Liver (tissue), 8 donors: ENCODE measurements at regions not wholly inside any gene's neighbourhood (a gene's known extent, or its start where the extent isn't known, plus 50 kb on each side); places are given as distances from the start of the nearest gene placed in this dataset.
"Not testable (repeated sequence)": the region's sequence is repeated elsewhere in the genome, so short reads cannot be mapped to it uniquely, and the experiment has no call there.

ENCODE experiments used
- DNase-seq: peaks from one replicate; pipeline ENCODE4 v3.0.0-alpha.2; 2017; ENCODE audit warnings: low spot score
- H3K27ac ChIP-seq, 2 donors: one replicate each; pipeline ENCODE4 v1.7.0; 2013; ENCODE audit warnings: inconsistent platforms in 2 of 2, low read length in 2 of 2, control low read depth in 1 of 2, low read depth in 1 of 2, mild to moderate bottlenecking in 1 of 2
- H3K27me3 ChIP-seq, 4 donors: one replicate each; pipeline versions ENCODE4 v1.6.1 to v1.7.0; 2013; ENCODE audit warnings: low read length in 3 of 4, inconsistent platforms in 1 of 4, mild to moderate bottlenecking in 1 of 4, moderate library complexity in 1 of 4; ENCODE audit not compliant: control insufficient read depth in 4 of 4, insufficient read depth in 4 of 4
- H3K36me3 ChIP-seq, 4 donors: one replicate each; pipeline versions ENCODE4 v1.6.1 to v1.7.0; 2013; ENCODE audit warnings: low read length in 3 of 4, mild to moderate bottlenecking in 3 of 4, low read depth in 1 of 4, moderate library complexity in 1 of 4; ENCODE audit not compliant: control insufficient read depth in 4 of 4, insufficient read depth in 3 of 4
- H3K4me1 ChIP-seq, 4 donors: one replicate each; pipeline versions ENCODE4 v1.6.1 to v1.7.0; 2013; ENCODE audit warnings: low read length in 3 of 4, mild to moderate bottlenecking in 3 of 4, moderate library complexity in 1 of 4; ENCODE audit not compliant: control insufficient read depth in 4 of 4, insufficient read depth in 4 of 4
- H3K4me3 ChIP-seq, 3 donors: one replicate each; pipeline versions ENCODE4 v1.6.1 to v1.7.0; 2013; ENCODE audit warnings: low read length in 3 of 3, control low read depth in 1 of 3, low read depth in 1 of 3, mild to moderate bottlenecking in 1 of 3
- H3K9ac ChIP-seq, 2 donors: one replicate each; pipeline ENCODE4 v1.7.0; 2013; ENCODE audit warnings: low read length in 2 of 2, mild to moderate bottlenecking in 2 of 2, moderate library complexity in 2 of 2, control low read depth in 1 of 2, low read depth in 1 of 2
- H3K9me3 ChIP-seq, 4 donors: one replicate each; pipeline versions ENCODE4 v1.6.1 to v1.7.0; 2013; ENCODE audit warnings: low read length in 3 of 4; ENCODE audit not compliant: control insufficient read depth in 4 of 4
- EGR1 ChIP-seq, 2 donors: IDR thresholded peaks; 2 replicates each; pipeline ENCODE4 v1.6.1; 2016 to 2018; ENCODE audit warnings: antibody characterized with exemption in 2 of 2, low read depth in 2 of 2
- GABPA ChIP-seq, 2 donors: IDR thresholded peaks in 1 of 2; conservative IDR thresholded peaks in 1 of 2; 2 replicates each; pipeline ENCODE4 v1.6.1; 2016; ENCODE audit warnings: antibody characterized with exemption in 2 of 2, mild to moderate bottlenecking in 1 of 2, moderate library complexity in 1 of 2
- HNF4A ChIP-seq, 2 donors: conservative IDR thresholded peaks; 2 replicates each; pipeline ENCODE4 v1.6.1; 2016; ENCODE audit warnings: antibody characterized with exemption in 2 of 2, mild to moderate bottlenecking in 2 of 2
- HNF4G ChIP-seq: IDR thresholded peaks from 2 replicates; pipeline ENCODE4 v1.6.1; 2016; ENCODE audit warnings: antibody characterized with exemption
- JUND ChIP-seq, 2 donors: IDR thresholded peaks; 2 replicates each; pipeline ENCODE4 v1.6.1; 2016; ENCODE audit warnings: antibody characterized with exemption in 2 of 2
- NR2F2 ChIP-seq: IDR thresholded peaks from 2 replicates; pipeline ENCODE4 v1.6.1; 2016; ENCODE audit warnings: antibody characterized with exemption
- RAD21 ChIP-seq, 2 donors: IDR thresholded peaks; 2 replicates each; pipeline ENCODE4 v1.6.1; 2016; ENCODE audit warnings: antibody characterized with exemption in 2 of 2, mild to moderate bottlenecking in 2 of 2
- RXRA ChIP-seq, 2 donors: IDR thresholded peaks; 2 replicates each; pipeline ENCODE4 v1.6.1; 2017 to 2018; ENCODE audit warnings: antibody characterized with exemption in 2 of 2, mild to moderate bottlenecking in 1 of 2
- SP1 ChIP-seq: IDR thresholded peaks from 2 replicates; pipeline ENCODE4 v1.6.1; 2018; ENCODE audit warnings: antibody characterized with exemption, mild to moderate bottlenecking
- TAF1 ChIP-seq: conservative IDR thresholded peaks from 2 replicates; pipeline ENCODE4 v1.6.1; 2016; ENCODE audit warnings: antibody characterized with exemption, mild to moderate bottlenecking
- YY1 ChIP-seq: IDR thresholded peaks from 2 replicates; pipeline ENCODE4 v1.6.1; 2016; ENCODE audit warnings: antibody characterized with exemption, mild to moderate bottlenecking
- WGBS: extraction: QIAGEN DNeasy Blood & Tissue Kit; methylation state at CpG from one replicate; pipeline ENCODE4 v1.1.7; 2013; 5-methylcytosine and 5-hydroxymethylcytosine counted together
- TF ChIP-seq, protein P1 (sequence below): fragments of 150-350 bp; IDR thresholded peaks from 2 replicates; pipeline ENCODE4 v1.5.1; 2017; ENCODE audit warnings: improper control_type of control experiment, low read depth, low read length; ENCODE audit not compliant: missing input control
- TF ChIP-seq, protein P2 (sequence below): IDR thresholded peaks from 2 replicates; pipeline ENCODE4 v1.6.1; 2016; ENCODE audit warnings: antibody characterized with exemption
- TF ChIP-seq, protein P3 (sequence below): IDR thresholded peaks from 2 replicates; pipeline ENCODE4 v1.6.1; 2016; ENCODE audit warnings: antibody characterized with exemption
- donor health status: healthy.
- donor health status: healthy.
- donor health status: healthy.
- donor health status: healthy.
- donor health status: healthy.

DNA sequence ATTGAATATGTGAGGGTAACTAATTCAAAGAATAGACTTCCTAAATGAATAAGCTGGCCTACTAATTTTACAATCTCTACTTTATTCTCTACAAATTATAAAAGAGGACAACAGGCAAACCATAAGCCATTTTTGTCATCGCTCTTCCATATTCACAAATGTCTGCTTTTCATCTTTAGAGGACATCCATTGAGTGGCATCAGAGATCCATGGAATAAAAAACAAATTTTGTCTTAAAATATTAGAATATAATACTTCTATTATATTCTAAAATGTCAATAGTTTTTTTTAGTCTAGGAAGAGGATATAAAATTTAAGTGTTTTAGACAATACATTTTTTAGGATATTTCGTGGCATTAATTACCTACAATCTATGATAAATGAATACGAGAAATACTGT is 300.9 kb upstream of the TACR3 start:
- 92% methylated on average over 3 of the region's 3 CpGs for WGBS
- no peaks in the 10 kb centered on the region for H3K9me3 ChIP-seq
- no peak overlapping the region for H3K4me3 ChIP-seq
- TF ChIP-seq JUND (IDR thresholded peaks at IDR 0.05): no peak
- TF ChIP-seq SP1: no peak
- TF ChIP-seq YY1: no peak
- TF ChIP-seq TAF1: no peak
- no peak overlapping the region for H3K9ac ChIP-seq
- no peak for DNase-seq
- no peak overlapping the region for H3K27ac ChIP-seq
- no peaks in the 10 kb centered on the region for H3K4me1 ChIP-seq
- no peaks in the 10 kb centered on the region for H3K27me3 ChIP-seq
- H3K36me3 ChIP-seq: no peaks in the 10 kb centered on the region

DNA sequence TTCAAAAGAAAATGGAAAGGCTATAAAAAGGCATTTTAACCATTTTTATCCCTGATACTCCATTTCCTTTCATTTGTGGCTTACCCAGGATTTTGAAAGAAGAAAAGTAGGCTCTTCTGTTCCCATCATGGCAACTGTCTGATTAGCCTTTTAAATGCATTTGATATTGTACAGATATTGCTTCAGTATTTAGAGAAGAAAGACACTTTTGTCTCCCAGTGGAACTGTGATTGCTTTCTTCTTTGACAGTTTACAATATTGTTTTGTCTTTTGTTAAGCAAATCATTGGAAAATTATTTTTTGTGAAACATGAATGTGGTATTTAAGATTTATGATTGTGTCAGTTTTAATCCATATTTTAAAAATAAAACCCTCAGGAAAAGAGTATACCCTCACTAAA is 297.4 kb upstream of the TACR3 start:
- no peak for TF ChIP-seq RXRA (IDR thresholded peaks at IDR 0.05)
- TF ChIP-seq EGR1 (IDR thresholded peaks at IDR 0.05; ENCODE audit: low read depth in 2 of 2): no peak
- TF ChIP-seq, protein P1, sequence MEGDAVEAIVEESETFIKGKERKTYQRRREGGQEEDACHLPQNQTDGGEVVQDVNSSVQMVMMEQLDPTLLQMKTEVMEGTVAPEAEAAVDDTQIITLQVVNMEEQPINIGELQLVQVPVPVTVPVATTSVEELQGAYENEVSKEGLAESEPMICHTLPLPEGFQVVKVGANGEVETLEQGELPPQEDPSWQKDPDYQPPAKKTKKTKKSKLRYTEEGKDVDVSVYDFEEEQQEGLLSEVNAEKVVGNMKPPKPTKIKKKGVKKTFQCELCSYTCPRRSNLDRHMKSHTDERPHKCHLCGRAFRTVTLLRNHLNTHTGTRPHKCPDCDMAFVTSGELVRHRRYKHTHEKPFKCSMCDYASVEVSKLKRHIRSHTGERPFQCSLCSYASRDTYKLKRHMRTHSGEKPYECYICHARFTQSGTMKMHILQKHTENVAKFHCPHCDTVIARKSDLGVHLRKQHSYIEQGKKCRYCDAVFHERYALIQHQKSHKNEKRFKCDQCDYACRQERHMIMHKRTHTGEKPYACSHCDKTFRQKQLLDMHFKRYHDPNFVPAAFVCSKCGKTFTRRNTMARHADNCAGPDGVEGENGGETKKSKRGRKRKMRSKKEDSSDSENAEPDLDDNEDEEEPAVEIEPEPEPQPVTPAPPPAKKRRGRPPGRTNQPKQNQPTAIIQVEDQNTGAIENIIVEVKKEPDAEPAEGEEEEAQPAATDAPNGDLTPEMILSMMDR: no peak
- H3K4me1 ChIP-seq: no peaks in the 10 kb centered on the region
- no peak overlapping the region for H3K9ac ChIP-seq
- no peak for DNase-seq
- no peaks in the 10 kb centered on the region for H3K9me3 ChIP-seq
- no peak overlapping the region for H3K27ac ChIP-seq
- H3K4me3 ChIP-seq: no peak overlapping the region
- H3K36me3 ChIP-seq: no peaks in the 10 kb centered on the region
- no peaks in the 10 kb centered on the region for H3K27me3 ChIP-seq

DNA sequence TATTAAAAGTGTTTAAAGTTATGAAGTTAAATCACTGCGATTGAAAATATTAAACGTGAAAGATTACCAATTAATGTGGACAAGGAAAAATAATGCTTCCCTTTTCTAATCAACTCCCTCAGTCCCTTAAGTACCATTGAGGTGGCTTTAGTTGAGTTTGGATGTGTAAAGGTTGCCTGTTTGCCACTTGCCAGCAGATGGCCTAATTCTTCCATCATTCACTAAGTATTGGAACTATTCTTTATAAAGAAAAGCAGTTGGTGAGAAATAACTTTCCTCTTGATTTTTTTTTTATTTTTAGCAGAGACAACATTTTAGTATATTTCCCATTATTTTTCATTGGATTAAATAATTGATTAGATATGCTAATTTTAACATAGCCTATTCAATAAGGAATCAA is 295.9 kb upstream of the TACR3 start:
- Histone ChIP-seq H3K4me1 (no peaks in the 10 kb centered on the region), H3K27me3 (no peaks in the 10 kb centered on the region), H3K4me3 (no peak overlapping the region), H3K36me3 (no peaks in the 10 kb centered on the region), H3K27ac (no peak overlapping the region), H3K9ac (no peak overlapping the region), H3K9me3 (no peaks in the 10 kb centered on the region)
- no peak for DNase-seq
- 22% methylated on average over 2 of the region's 2 CpGs for WGBS
- TF ChIP-seq RAD21 (IDR thresholded peaks at IDR 0.05): peak; percentile 50 to 56
- TF ChIP-seq, protein P2, sequence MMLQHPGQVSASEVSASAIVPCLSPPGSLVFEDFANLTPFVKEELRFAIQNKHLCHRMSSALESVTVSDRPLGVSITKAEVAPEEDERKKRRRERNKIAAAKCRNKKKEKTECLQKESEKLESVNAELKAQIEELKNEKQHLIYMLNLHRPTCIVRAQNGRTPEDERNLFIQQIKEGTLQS: no peak
- no peak for TF ChIP-seq RXRA (IDR thresholded peaks at IDR 0.05)
- TF ChIP-seq NR2F2: no peak
- TF ChIP-seq HNF4A (conservative IDR thresholded peaks at IDR 0.05): no peak
- no peak for TF ChIP-seq YY1

DNA sequence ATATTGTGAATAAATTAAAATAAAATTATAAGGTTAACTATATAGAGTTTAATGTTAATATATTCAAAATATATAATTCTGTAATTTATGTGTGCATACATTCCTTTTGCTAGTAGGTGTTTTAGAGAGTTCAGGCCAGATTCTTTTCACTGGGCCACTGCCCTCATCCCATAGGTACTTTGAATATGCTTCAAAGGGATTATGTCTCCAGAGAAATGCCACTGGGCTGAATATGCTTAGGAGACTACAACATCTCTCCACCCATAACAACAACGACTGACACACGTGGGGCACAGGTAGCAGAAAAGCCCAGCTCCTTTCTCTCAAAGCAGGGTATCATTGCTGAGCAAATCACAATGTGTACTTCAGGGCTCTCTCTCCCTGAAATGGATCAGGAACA is 290.9 kb upstream of the TACR3 start:
- Histone ChIP-seq H3K27ac (no peak overlapping the region), H3K27me3 (no peaks in the 10 kb centered on the region), H3K4me1 (no peaks in the 10 kb centered on the region), H3K9ac (no peak overlapping the region), H3K9me3 (no peaks in the 10 kb centered on the region), H3K4me3 (no peak overlapping the region), H3K36me3 (no peaks in the 10 kb centered on the region)
- WGBS: 60% methylated on average over 2 of the region's 2 CpGs
- TF ChIP-seq SP1 (no peak), GABPA (IDR thresholded peaks at IDR 0.05 in 1 of 2, conservative IDR thresholded peaks at IDR 0.05 in 1 of 2) (no peak), JUND (IDR thresholded peaks at IDR 0.05) (no peak), HNF4G (no peak), RAD21 (IDR thresholded peaks at IDR 0.05) (no peak)
- TF ChIP-seq, protein P3, sequence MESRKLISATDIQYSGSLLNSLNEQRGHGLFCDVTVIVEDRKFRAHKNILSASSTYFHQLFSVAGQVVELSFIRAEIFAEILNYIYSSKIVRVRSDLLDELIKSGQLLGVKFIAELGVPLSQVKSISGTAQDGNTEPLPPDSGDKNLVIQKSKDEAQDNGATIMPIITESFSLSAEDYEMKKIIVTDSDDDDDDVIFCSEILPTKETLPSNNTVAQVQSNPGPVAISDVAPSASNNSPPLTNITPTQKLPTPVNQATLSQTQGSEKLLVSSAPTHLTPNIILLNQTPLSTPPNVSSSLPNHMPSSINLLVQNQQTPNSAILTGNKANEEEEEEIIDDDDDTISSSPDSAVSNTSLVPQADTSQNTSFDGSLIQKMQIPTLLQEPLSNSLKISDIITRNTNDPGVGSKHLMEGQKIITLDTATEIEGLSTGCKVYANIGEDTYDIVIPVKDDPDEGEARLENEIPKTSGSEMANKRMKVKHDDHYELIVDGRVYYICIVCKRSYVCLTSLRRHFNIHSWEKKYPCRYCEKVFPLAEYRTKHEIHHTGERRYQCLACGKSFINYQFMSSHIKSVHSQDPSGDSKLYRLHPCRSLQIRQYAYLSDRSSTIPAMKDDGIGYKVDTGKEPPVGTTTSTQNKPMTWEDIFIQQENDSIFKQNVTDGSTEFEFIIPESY: no peak
- no peak for DNase-seq

DNA sequence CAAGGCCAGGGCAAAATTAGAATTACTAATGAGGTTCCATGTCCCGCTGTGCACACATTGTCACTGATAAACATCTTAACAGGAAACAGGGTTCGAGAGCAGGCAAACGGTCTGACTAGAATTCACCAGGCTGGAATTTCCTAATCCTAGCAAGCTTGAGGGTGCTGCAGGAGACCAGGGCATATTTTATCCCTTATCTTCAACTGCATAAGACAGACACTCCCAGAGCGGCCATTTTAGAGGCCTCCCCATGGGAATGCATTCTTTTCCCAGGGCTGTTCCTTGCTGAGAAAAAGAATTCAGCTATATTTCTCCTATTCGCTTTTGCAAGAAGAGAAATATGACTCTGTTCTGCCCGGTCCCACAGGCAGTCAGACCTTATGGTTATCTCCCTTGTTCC is 282.5 kb upstream of the TACR3 start:
- WGBS: 78% methylated on average over 6 of the region's 6 CpGs
- not testable (repeated sequence) for H3K27me3 ChIP-seq, H3K9ac ChIP-seq, H3K27ac ChIP-seq, H3K36me3 ChIP-seq, H3K4me1 ChIP-seq, DNase-seq, H3K4me3 ChIP-seq, H3K9me3 ChIP-seq
